Fibroblast of skin of back (primary cell): ENCODE measurements at regions not wholly inside any gene's neighbourhood (a gene's known extent, or its start where the extent isn't known, plus 50 kb on each side); places are given as distances from the start of the nearest gene placed in this dataset.

ENCODE experiments used
- DNase-seq: peaks from one replicate; pipeline ENCODE4 v3.0.0-alpha.2; 2013

- DNase-seq, result no peak
Measured at GRCh38 chr1:50358962-50359361, 64.3 kb downstream of the DMRTA2 start.

- no peak for DNase-seq
Measured at GRCh38 chr1:50357186-50357585, 66.1 kb downstream of the DMRTA2 start.

GRCh38 chr1:50354813-50355212 is 68.4 kb downstream of the DMRTA2 start:
- DNase-seq, result no peak

- DNase-seq, result no peak
Measured at GRCh38 chr1:50352428-50352827, 70.8 kb downstream of the DMRTA2 start.

- DNase-seq, result no peak
Measured at GRCh38 chr1:50350868-50351267, 72.4 kb downstream of the DMRTA2 start.

- DNase-seq, result no peak
Measured at GRCh38 chr1:50350421-50350820, 72.8 kb downstream of the DMRTA2 start.

- DNase-seq, result no peak
Measured at GRCh38 chr1:50349242-50349565, 74.0 kb downstream of the DMRTA2 start.

- peak; percentile 65 for DNase-seq
Measured at GRCh38 chr1:50348449-50349241, 74.6 kb downstream of the DMRTA2 start.

GRCh38 chr1:50347933-50348332 is 75.3 kb downstream of the DMRTA2 start:
- no peak for DNase-seq

- DNase-seq, result no peak
Measured at GRCh38 chr1:50346621-50347020, 76.6 kb downstream of the DMRTA2 start.

GRCh38 chr1:50343323-50343722 is 79.9 kb downstream of the DMRTA2 start:
- DNase-seq, result no peak

GRCh38 chr1:50342525-50342924 is 80.7 kb downstream of the DMRTA2 start:
- no peak for DNase-seq

- DNase-seq, result no peak
Measured at GRCh38 chr1:50335036-50335435, 88.2 kb downstream of the DMRTA2 start.

- peak; percentile 30 for DNase-seq
Measured at GRCh38 chr1:50333595-50333974, 89.7 kb downstream of the DMRTA2 start.

- peak; percentile 50 for DNase-seq
Measured at GRCh38 chr1:50332941-50333594, 90.2 kb downstream of the DMRTA2 start.

GRCh38 chr1:50329332-50329932 is 93.8 kb downstream of the DMRTA2 start:
- DNase-seq, result no peak

GRCh38 chr1:50328552-50328951 is 94.7 kb downstream of the DMRTA2 start:
- DNase-seq, result no peak

GRCh38 chr1:50326026-50326425 is 97.2 kb downstream of the DMRTA2 start:
- DNase-seq, result no peak

GRCh38 chr1:50322579-50322978 is 100.7 kb downstream of the DMRTA2 start:
- DNase-seq, result no peak

- no peak for DNase-seq
Measured at GRCh38 chr1:50318428-50318827, 104.8 kb downstream of the DMRTA2 start.

- peak; percentile 44 for DNase-seq
Measured at GRCh38 chr1:50308878-50309277, 114.4 kb downstream of the DMRTA2 start.

GRCh38 chr1:50305808-50306207 is 117.4 kb downstream of the DMRTA2 start:
- DNase-seq, result no peak

- no peak for DNase-seq
Measured at GRCh38 chr1:50300297-50300696, 122.9 kb downstream of the DMRTA2 start.

GRCh38 chr1:50295566-50295965 is 127.7 kb downstream of the DMRTA2 start:
- no peak for DNase-seq
